Spleen (tissue), 11 donors: ENCODE measurements at regions not wholly inside any gene's neighbourhood (a gene's known extent, or its start where the extent isn't known, plus 50 kb on each side); places are given as distances from the start of the nearest gene placed in this dataset.

ENCODE experiments used
- DNase-seq: peaks from one replicate; pipeline ENCODE4 v3.0.0-alpha.2; 2020
- H3K27ac ChIP-seq, 8 donors: fragments of 200-600 bp; sonication (generic) in 7 of 8; 1 replicate in 4 of 8; 2 replicates in 4 of 8; pipeline versions ENCODE4 v1.5.0 to v1.8.0; 2016 to 2021; ENCODE audit warnings: inconsistent platforms in 4 of 8, mild to moderate bottlenecking in 4 of 8, moderate library complexity in 1 of 8
- H3K27me3 ChIP-seq, 7 donors: fragments of 200-600 bp; sonication (generic) in 6 of 7; replicated peaks in 1 of 7; 1 replicate in 4 of 7; 2 replicates in 3 of 7; pipeline versions ENCODE4 v1.5.0 to v1.8.0; 2016 to 2021; ENCODE audit warnings: inconsistent platforms in 3 of 7, mild to moderate bottlenecking in 1 of 7
- H3K36me3 ChIP-seq, 6 donors: fragments of 200-600 bp; sonication (generic) in 5 of 6; 1 replicate in 4 of 6; 2 replicates in 2 of 6; pipeline versions ENCODE4 v1.5.0 to v1.8.0; 2016 to 2021; ENCODE audit warnings: inconsistent platforms in 2 of 6
- H3K4me1 ChIP-seq, 6 donors: fragments of 200-600 bp; sonication (generic) in 5 of 6; 1 replicate in 3 of 6; 2 replicates in 3 of 6; pipeline versions ENCODE4 v1.5.0 to v1.8.0; 2016 to 2021; ENCODE audit warnings: inconsistent platforms in 3 of 6
- H3K4me3 ChIP-seq, 8 donors: fragments of 200-600 bp; sonication (generic) in 7 of 8; 1 replicate in 4 of 8; 2 replicates in 4 of 8; pipeline versions ENCODE4 v1.5.0 to v1.8.0; 2016 to 2021; ENCODE audit warnings: inconsistent platforms in 4 of 8, mild to moderate bottlenecking in 4 of 8, moderate library complexity in 2 of 8
- H3K9me3 ChIP-seq, 8 donors: fragments of 200-600 bp; sonication (generic) in 7 of 8; 1 replicate in 4 of 8; 2 replicates in 4 of 8; pipeline versions ENCODE4 v1.5.0 to v1.8.0; 2016 to 2021; ENCODE audit warnings: inconsistent platforms in 4 of 8
- POLR2A ChIP-seq, 3 donors: fragments of 450-650 bp; IDR thresholded peaks; one replicate each; pipeline ENCODE4 v1.5.1; 2017; ENCODE audit warnings: antibody characterized with exemption in 3 of 3, mild to moderate bottlenecking in 1 of 3
- POLR2AphosphoS5 ChIP-seq, 3 donors: sonication (generic); formaldehyde crosslinking; IDR thresholded peaks; one replicate each; pipeline ENCODE4 v1.5.1; 2017; ENCODE audit warnings: antibody characterized with exemption in 3 of 3
- WGBS, 5 donors: extraction: QIAGEN DNeasy Blood & Tissue Kit in 3 of 5; methylation state at CpG; one replicate each; pipeline versions ENCODE4 v1.1.5 to v1.1.7; 2013 to 2018; 5-methylcytosine and 5-hydroxymethylcytosine counted together
- intact Hi-C: fragments of 100-400 bp; cut with DNase I; formaldehyde crosslinking; loops from one replicate; pipeline ENCODE4 v1.15.0; 2023; ENCODE audit warnings: low total_unique reads
- TF ChIP-seq, protein P1 (sequence below), 11 experiments: fragments of 200-600 bp in 7 of 11; fragments of 450-650 bp in 4 of 11; sonication (generic) in 4 of 11; IDR thresholded peaks in 8 of 11; conservative IDR thresholded peaks in 3 of 11; 1 replicate in 7 of 11; 2 replicates in 4 of 11; pipeline versions ENCODE4 v1.4.0 to v1.8.0; 2016 to 2021; ENCODE audit warnings: antibody characterized with exemption in 11 of 11, inconsistent platforms in 4 of 11, mild to moderate bottlenecking in 1 of 11
- donor health status: healthy with polysubstance abuse.
- donor health status: DM: no; HTN: no; CAD: no; lungs with moderate emphysema.
- donor health status: DM: no; HTN: no; CAD: no.
- donor health status: Bipolar disorder and iron deficiency.
- donor health status: healthy.
- donor health status: DM: no; HTN: no; CAD: no.
- donor health status: DM: yes; HTN: yes; CAD: no.

DNA sequence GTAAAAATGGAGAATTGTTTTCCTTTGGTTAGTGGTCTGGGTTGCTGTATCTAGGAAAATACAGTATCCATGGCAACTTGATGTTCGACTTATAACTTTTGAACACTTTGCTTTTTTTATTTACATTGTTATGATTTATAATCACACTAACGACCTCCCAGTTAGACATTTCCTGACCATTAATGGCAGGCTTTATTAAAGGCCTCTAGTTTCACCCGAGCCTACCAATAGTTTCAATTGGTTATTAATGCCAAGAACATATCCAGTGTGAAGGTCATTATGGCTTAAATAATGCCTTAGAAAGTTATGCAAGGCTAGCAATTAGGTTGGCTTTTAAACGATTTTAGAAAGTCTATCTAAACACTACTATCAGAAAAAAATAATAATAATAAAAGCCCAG lies 452.0 kb downstream of the DMRTA1 start:
- H3K27ac ChIP-seq, result no peak overlapping the region
- TF ChIP-seq POLR2A (IDR thresholded peaks at IDR 0.05) (no peak), POLR2AphosphoS5 (IDR thresholded peaks at IDR 0.05) (no peak)
- TF ChIP-seq, protein P1, sequence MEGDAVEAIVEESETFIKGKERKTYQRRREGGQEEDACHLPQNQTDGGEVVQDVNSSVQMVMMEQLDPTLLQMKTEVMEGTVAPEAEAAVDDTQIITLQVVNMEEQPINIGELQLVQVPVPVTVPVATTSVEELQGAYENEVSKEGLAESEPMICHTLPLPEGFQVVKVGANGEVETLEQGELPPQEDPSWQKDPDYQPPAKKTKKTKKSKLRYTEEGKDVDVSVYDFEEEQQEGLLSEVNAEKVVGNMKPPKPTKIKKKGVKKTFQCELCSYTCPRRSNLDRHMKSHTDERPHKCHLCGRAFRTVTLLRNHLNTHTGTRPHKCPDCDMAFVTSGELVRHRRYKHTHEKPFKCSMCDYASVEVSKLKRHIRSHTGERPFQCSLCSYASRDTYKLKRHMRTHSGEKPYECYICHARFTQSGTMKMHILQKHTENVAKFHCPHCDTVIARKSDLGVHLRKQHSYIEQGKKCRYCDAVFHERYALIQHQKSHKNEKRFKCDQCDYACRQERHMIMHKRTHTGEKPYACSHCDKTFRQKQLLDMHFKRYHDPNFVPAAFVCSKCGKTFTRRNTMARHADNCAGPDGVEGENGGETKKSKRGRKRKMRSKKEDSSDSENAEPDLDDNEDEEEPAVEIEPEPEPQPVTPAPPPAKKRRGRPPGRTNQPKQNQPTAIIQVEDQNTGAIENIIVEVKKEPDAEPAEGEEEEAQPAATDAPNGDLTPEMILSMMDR (IDR thresholded peaks at IDR 0.05 in 8 of 11, conservative IDR thresholded peaks at IDR 0.05 in 3 of 11), result no peak
- no peaks in the 10 kb centered on the region for H3K9me3 ChIP-seq
- no peak overlapping the region for H3K4me3 ChIP-seq
- intact Hi-C loops, result no loop called here
- DNase-seq, result no peak
- H3K4me1 ChIP-seq, result no peaks in the 10 kb centered on the region
- 43 to 62% (median 54%) methylated on average over 4 of the region's 4 CpGs for WGBS, 5 donors
- no peaks in the 10 kb centered on the region for H3K36me3 ChIP-seq
- no peaks in the 10 kb centered on the region for H3K27me3 ChIP-seq

DNA sequence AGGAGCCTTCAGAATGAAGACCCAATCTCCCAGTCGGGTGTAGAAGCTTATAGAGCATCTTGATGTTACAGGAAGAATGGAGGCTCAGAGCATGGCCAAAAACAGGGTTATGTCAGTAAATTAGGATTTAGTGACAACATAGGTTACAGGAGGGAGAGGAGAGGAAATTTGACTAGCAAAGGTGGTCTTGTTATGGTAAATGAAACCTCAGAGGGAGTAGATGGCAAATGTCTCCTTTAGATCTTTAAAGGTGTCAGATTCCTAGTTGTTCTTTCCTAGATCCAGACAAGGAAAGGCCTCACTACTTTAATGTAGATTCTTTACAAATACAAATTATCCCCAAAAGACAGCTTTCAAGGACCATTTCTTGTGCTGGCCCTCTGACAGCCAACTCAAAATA lies 465.0 kb downstream of the DMRTA1 start:
- intact Hi-C loops, result no loop called here
- no peaks in the 10 kb centered on the region for H3K4me1 ChIP-seq
- H3K36me3 ChIP-seq, result no peaks in the 10 kb centered on the region
- peaks cover 0 to 4% (median 0%) of the 10 kb centered on the region in 8 donors for H3K9me3 ChIP-seq
- H3K27ac ChIP-seq, result no peak overlapping the region
- H3K4me3 ChIP-seq, result no peak overlapping the region
- H3K27me3 ChIP-seq, result no peaks in the 10 kb centered on the region
- TF ChIP-seq, protein P1 (IDR thresholded peaks at IDR 0.05 in 8 of 11, conservative IDR thresholded peaks at IDR 0.05 in 3 of 11), result no peak
- 36 to 48% (median 45%) methylated on average over 1 of the region's 1 CpG for WGBS, 5 donors
- no peak for DNase-seq

DNA sequence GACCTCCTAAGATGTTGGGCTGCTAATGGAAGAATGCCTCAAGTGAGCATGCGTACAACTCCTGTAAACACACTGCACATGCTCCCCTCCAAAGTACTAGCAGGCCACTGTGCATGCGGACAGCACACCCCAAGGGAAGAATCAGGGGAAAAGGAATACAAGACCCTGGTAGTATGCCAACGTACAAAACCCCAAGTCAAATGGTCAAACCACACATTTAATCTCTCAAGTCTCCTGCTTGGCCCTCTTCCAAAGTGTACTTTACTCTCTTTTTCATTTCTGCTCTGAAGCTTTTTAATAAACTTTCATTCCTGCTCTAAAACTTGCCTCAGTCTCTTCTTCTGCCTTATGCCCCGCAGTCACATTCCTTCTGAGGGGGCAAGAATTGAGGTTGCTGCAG lies 466.4 kb downstream of the DMRTA1 start:
- 70 to 80% (median 71%) methylated on average over 4 of the region's 4 CpGs for WGBS, 5 donors
- intact Hi-C loops, result no loop called here
- no peak overlapping the region for H3K4me3 ChIP-seq

DNA sequence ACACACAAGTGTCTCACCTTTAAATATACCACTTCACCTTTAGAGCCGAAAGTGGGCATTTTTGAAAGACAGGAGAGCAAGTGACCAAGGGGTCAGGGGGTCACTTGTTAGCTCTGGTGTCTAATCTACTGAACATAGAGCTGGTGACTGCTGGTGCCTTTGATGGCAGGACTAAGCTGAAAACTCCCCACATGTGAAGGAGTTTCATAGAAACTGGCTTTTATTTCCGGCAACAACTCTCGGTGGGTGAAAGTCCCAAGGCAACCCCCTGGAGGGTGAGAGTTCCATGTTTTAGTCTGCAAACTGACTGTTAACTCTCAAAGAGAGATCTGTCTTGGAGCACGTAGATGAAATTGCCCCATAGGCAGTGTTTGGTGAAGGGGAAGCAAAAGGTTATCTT lies 466.9 kb downstream of the DMRTA1 start:
- Histone ChIP-seq H3K27ac (no peak overlapping the region), H3K4me3 (no peak overlapping the region), H3K36me3 (no peaks in the 10 kb centered on the region), H3K27me3 (no peaks in the 10 kb centered on the region), H3K9me3 (peaks cover 0 to 4% (median 0%) of the 10 kb centered on the region in 8 donors), H3K4me1 (no peaks in the 10 kb centered on the region)
- TF ChIP-seq POLR2A (IDR thresholded peaks at IDR 0.05), result no peak
- no peak for TF ChIP-seq POLR2AphosphoS5 (IDR thresholded peaks at IDR 0.05)
- TF ChIP-seq, protein P1 (IDR thresholded peaks at IDR 0.05 in 8 of 11, conservative IDR thresholded peaks at IDR 0.05 in 3 of 11), result no peak
- no peak for DNase-seq
- intact Hi-C loops, result no loop called here
- 60 to 73% (median 71%) methylated on average over 4 of the region's 4 CpGs for WGBS, 5 donors

More for the DNA sequence above, 466.4 kb downstream of the DMRTA1 start:
- Histone ChIP-seq H3K36me3 (no peaks in the 10 kb centered on the region), H3K27ac (no peak overlapping the region), H3K9me3 (peaks cover 0 to 4% (median 0%) of the 10 kb centered on the region in 8 donors), H3K27me3 (no peaks in the 10 kb centered on the region), H3K4me1 (no peaks in the 10 kb centered on the region)
- no peak for DNase-seq
- TF ChIP-seq POLR2AphosphoS5 (IDR thresholded peaks at IDR 0.05), result no peak
- no peak for TF ChIP-seq POLR2A (IDR thresholded peaks at IDR 0.05)
- TF ChIP-seq, protein P1 (IDR thresholded peaks at IDR 0.05 in 8 of 11, conservative IDR thresholded peaks at IDR 0.05 in 3 of 11), result no peak
